Kidney (tissue), 13 donors: ENCODE measurements at regions not wholly inside any gene's neighbourhood (a gene's known extent, or its start where the extent isn't known, plus 50 kb on each side); places are given as distances from the start of the nearest gene placed in this dataset.

Experiments
- DNase-seq, 5 donors: peaks; one replicate each; pipeline ENCODE4 v3.0.0-alpha.2; 2013 to 2020
- FAIRE-seq: peaks from 2 replicates; lab custom pipeline; 2012; peaks lifted over from hg19 to GRCh38; lab: Jason Lieb, UNC
- H3K27ac ChIP-seq, 2 donors: one replicate each; pipeline ENCODE4 v1.7.0; 2013; ENCODE audit warnings: low read depth in 2 of 2, low read length in 2 of 2, inconsistent platforms in 1 of 2
- H3K27me3 ChIP-seq: one replicate; pipeline ENCODE4 v1.7.1; 2013; ENCODE audit warnings: low read length, inconsistent platforms; ENCODE audit not compliant: control insufficient read depth, insufficient read depth
- H3K36me3 ChIP-seq, 3 donors: one replicate each; pipeline versions ENCODE4 v1.7.0 to v1.7.1; 2013; ENCODE audit warnings: low read length in 3 of 3, control low read depth in 1 of 3, inconsistent platforms in 1 of 3; ENCODE audit not compliant: insufficient read depth in 3 of 3, control insufficient read depth in 2 of 3
- H3K4me1 ChIP-seq, 3 donors: one replicate each; pipeline versions ENCODE4 v1.7.0 to v1.7.1; 2013; ENCODE audit warnings: low read length in 3 of 3, inconsistent platforms in 1 of 3, low read depth in 1 of 3; ENCODE audit not compliant: control insufficient read depth in 2 of 3, insufficient read depth in 2 of 3
- H3K4me3 ChIP-seq, 3 donors: one replicate each; pipeline versions ENCODE4 v1.7.0 to v1.8.1; 2013; ENCODE audit warnings: low read length in 3 of 3, control low read depth in 1 of 3, inconsistent platforms in 1 of 3
- H3K9ac ChIP-seq, 3 donors: one replicate each; pipeline versions ENCODE4 v1.7.0 to v1.7.1; 2013; ENCODE audit warnings: low read length in 3 of 3, control low read depth in 1 of 3, inconsistent platforms in 1 of 3
- H3K9me3 ChIP-seq, 3 donors: one replicate each; pipeline versions ENCODE4 v1.7.0 to v1.7.1; 2013; ENCODE audit warnings: low read length in 3 of 3, control low read depth in 1 of 3, inconsistent platforms in 1 of 3; ENCODE audit not compliant: control insufficient read depth in 2 of 3, insufficient read depth in 1 of 3
- intact Hi-C: fragments of 100-400 bp; cut with DNase I; formaldehyde crosslinking; loops from one replicate; pipeline ENCODE4 v1.11.1; 2022
- TF ChIP-seq, protein P1 (sequence below): IDR thresholded peaks from 3 replicates; pipeline ENCODE4 v1.5.1; 2012; ENCODE audit warnings: mild to moderate bottlenecking, moderate library complexity, borderline replicate concordance; ENCODE audit not compliant: insufficient read depth; ENCODE audit errors: extremely low read depth
- donor health status: control.
- donor health status: control.
- donor health status: control.
- donor health status: control.
- donor health status: control.
- donor health status: DM: yes; HTN: yes; CAD: no.
- donor health status: Normal renal cell carcinoma (clear cell type).

DNA sequence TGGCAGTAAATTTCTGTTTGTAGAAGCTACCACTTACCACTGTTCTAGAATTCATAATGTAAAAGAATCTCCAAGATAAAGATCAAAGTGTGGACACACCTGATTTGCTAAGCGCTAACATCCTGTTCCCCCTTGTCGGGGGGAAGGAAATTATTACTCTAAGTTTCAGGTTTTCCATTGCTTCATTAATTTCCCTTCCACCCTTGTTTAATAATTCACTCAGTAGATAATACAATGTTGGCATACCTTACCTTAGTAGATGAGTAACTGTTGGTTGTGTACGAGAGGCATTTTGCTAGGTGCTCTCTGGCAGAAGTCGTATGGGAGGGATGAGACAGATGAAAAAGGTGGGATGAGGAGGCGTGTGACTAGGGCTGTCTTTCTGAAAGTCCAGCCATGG is 641.2 kb upstream of the ARRDC4 start:
- H3K27ac ChIP-seq: no peak overlapping the region
- intact Hi-C loops: no loop called here
- TF ChIP-seq, protein P1, sequence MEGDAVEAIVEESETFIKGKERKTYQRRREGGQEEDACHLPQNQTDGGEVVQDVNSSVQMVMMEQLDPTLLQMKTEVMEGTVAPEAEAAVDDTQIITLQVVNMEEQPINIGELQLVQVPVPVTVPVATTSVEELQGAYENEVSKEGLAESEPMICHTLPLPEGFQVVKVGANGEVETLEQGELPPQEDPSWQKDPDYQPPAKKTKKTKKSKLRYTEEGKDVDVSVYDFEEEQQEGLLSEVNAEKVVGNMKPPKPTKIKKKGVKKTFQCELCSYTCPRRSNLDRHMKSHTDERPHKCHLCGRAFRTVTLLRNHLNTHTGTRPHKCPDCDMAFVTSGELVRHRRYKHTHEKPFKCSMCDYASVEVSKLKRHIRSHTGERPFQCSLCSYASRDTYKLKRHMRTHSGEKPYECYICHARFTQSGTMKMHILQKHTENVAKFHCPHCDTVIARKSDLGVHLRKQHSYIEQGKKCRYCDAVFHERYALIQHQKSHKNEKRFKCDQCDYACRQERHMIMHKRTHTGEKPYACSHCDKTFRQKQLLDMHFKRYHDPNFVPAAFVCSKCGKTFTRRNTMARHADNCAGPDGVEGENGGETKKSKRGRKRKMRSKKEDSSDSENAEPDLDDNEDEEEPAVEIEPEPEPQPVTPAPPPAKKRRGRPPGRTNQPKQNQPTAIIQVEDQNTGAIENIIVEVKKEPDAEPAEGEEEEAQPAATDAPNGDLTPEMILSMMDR: no peak
- peak in 4 of 5 donors; percentile 27 to 92 (median 64) for DNase-seq
- FAIRE-seq: no peak
- peaks cover 0 to 4% (median 0%) of the 10 kb centered on the region in 3 donors for H3K4me1 ChIP-seq
- H3K36me3 ChIP-seq: no peaks in the 10 kb centered on the region
- H3K27me3 ChIP-seq: no peaks in the 10 kb centered on the region
- H3K9me3 ChIP-seq: no peaks in the 10 kb centered on the region
- H3K9ac ChIP-seq: no peak overlapping the region
- no peak overlapping the region for H3K4me3 ChIP-seq

DNA sequence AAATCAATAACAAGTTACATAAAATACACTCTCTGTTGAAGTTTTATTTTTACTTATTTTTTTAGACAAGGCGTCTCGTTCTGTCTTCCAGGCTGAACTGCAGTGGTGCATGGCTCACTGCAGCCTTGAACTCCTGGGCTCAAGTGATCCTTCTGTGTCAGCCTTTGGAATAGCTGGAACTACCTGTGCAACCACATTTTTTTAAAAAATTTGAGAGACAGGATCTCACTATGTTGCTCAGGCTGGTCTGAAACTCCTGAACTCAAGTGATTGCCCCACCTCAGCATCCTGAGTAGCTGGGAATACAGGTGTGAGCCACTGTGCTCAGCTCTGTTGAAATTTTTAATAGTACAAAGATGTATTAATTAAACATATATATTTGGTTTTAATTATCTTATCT is 614.3 kb upstream of the ARRDC4 start:
- Histone ChIP-seq H3K27ac (no peak overlapping the region), H3K4me3 (no peak overlapping the region), H3K27me3 (no peaks in the 10 kb centered on the region), H3K36me3 (no peaks in the 10 kb centered on the region), H3K9me3 (peaks cover 0 to 9% (median 2%) of the 10 kb centered on the region in 3 donors), H3K4me1 (no peaks in the 10 kb centered on the region), H3K9ac (no peak overlapping the region)
- TF ChIP-seq, protein P1: no peak
- intact Hi-C loops: no loop called here
- FAIRE-seq (no peak), DNase-seq (no peak)

DNA sequence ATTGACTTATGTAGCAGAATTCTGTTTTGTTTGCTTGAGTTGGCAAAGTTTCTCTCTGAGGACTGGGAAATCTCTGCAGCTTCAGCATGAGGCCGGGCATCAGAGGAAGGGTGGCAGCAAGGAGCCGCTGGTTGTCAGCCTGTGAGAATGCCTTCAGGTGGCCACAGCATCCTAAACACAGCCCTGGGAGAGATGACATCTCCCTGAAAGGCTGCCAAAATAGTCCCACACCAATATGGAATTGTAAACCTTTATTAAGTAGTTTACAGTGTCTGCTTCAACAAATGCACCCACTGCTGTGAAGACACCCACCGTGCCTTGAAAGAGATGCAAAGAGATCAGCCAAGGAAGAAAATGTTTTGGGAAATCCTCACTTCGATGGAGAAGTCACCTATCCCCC is 609.7 kb upstream of the ARRDC4 start:
- Histone ChIP-seq H3K36me3 (no peaks in the 10 kb centered on the region), H3K9ac (no peak overlapping the region), H3K27ac (no peak overlapping the region), H3K9me3 (peaks cover 0 to 6% (median 2%) of the 10 kb centered on the region in 3 donors), H3K4me1 (no peaks in the 10 kb centered on the region), H3K27me3 (no peaks in the 10 kb centered on the region), H3K4me3 (no peak overlapping the region)
- FAIRE-seq (no peak), DNase-seq (no peak)
- TF ChIP-seq, protein P1: no peak
- intact Hi-C loops: no loop called here

DNA sequence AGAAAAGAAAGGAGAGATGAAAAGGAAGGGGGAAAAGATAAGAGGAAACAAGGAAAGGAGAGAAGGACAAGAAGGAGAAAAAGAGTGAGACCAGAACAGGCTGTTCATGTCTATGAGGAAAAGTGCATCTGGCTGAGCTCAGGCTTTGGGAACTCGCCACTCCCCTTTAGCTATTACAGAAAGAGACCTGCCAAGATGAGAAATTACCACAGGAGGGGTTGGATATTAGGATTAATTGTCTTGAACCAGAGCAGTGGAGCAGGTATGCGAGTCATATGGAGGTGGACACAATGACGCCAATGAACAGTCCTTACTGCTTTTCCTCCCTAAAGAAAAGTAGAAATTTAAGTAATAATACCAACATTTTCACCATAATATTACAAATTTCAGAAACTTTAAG is 577.0 kb upstream of the ARRDC4 start:
- H3K4me3 ChIP-seq: no peak overlapping the region
- H3K27me3 ChIP-seq: no peaks in the 10 kb centered on the region
- H3K9ac ChIP-seq: no peak overlapping the region
- H3K36me3 ChIP-seq: no peaks in the 10 kb centered on the region
- DNase-seq: peak in 3 of 5 donors; percentile 17 to 74 (median 62)
- no peak for FAIRE-seq
- H3K4me1 ChIP-seq: no peaks in the 10 kb centered on the region
- TF ChIP-seq, protein P1: no peak
- H3K9me3 ChIP-seq: peaks cover 0 to 2% (median 0%) of the 10 kb centered on the region in 3 donors
- intact Hi-C loops: no loop called here
- H3K27ac ChIP-seq: no peak overlapping the region
